ENCODE measurements at regions not wholly inside any gene's neighbourhood (a gene's known extent, or its start where the extent isn't known, plus 50 kb on each side); places are given as distances from the start of the nearest gene placed in this dataset.

GRCh38 chr4:96983830-96984229, 1143.9 kb downstream of the PDHA2 start:
- no peaks in the 10 kb centered on the region for H3K36me3 Mint-ChIP-seq (ENCODE audit: low read depth)
- H3K27me3 Mint-ChIP-seq (ENCODE audit: insufficient read depth) = no peaks in the 10 kb centered on the region
- peaks cover 22% of the 10 kb centered on the region for H3K9me3 Mint-ChIP-seq
- no peak for DNase-seq
- no peak for TF ChIP-seq CTCF (IDR thresholded peaks at IDR 0.05)
- no peak overlapping the region for H3K27ac Mint-ChIP-seq
- H3K4me3 Mint-ChIP-seq = no peak overlapping the region
- H3K4me1 Mint-ChIP-seq (ENCODE audit: low read depth) = no peaks in the 10 kb centered on the region

GRCh38 chr4:96986816-96987215, 1146.9 kb downstream of the PDHA2 start:
- DNase-seq = no peak
- TF ChIP-seq CTCF (IDR thresholded peaks at IDR 0.05) = no peak
- H3K36me3 Mint-ChIP-seq (ENCODE audit: low read depth) = no peaks in the 10 kb centered on the region
- no peak overlapping the region for H3K4me3 Mint-ChIP-seq
- H3K27me3 Mint-ChIP-seq (ENCODE audit: insufficient read depth) = no peaks in the 10 kb centered on the region
- no peak overlapping the region for H3K27ac Mint-ChIP-seq
- H3K4me1 Mint-ChIP-seq (ENCODE audit: low read depth) = no peaks in the 10 kb centered on the region
- H3K9me3 Mint-ChIP-seq = peaks cover 22% of the 10 kb centered on the region

- Mint-ChIP-seq H3K27ac (no peak overlapping the region), H3K9me3 (peaks cover 39% of the 10 kb centered on the region), H3K4me3 (no peak overlapping the region), H3K36me3 (ENCODE audit: low read depth) (no peaks in the 10 kb centered on the region), H3K4me1 (ENCODE audit: low read depth) (no peaks in the 10 kb centered on the region), H3K27me3 (ENCODE audit: insufficient read depth) (no peaks in the 10 kb centered on the region)
- no peak for DNase-seq
- TF ChIP-seq CTCF (IDR thresholded peaks at IDR 0.05) = no peak
Measured at GRCh38 chr4:96991083-96991482, 1151.2 kb downstream of the PDHA2 start.

- no peak for DNase-seq
- Mint-ChIP-seq H3K4me1 (ENCODE audit: low read depth) (no peaks in the 10 kb centered on the region), H3K36me3 (ENCODE audit: low read depth) (no peaks in the 10 kb centered on the region), H3K27me3 (ENCODE audit: insufficient read depth) (no peaks in the 10 kb centered on the region), H3K27ac (no peak overlapping the region), H3K4me3 (no peak overlapping the region), H3K9me3 (peaks cover 38% of the 10 kb centered on the region)
- TF ChIP-seq CTCF (IDR thresholded peaks at IDR 0.05) = no peak
Measured at GRCh38 chr4:96992443-96992842, 1150.8 kb downstream of the STPG2 start.

- H3K9me3 Mint-ChIP-seq = peaks cover 38% of the 10 kb centered on the region
- H3K4me1 Mint-ChIP-seq (ENCODE audit: low read depth) = no peaks in the 10 kb centered on the region
- no peaks in the 10 kb centered on the region for H3K36me3 Mint-ChIP-seq (ENCODE audit: low read depth)
- no peak for TF ChIP-seq CTCF (IDR thresholded peaks at IDR 0.05)
- H3K27me3 Mint-ChIP-seq (ENCODE audit: insufficient read depth) = no peaks in the 10 kb centered on the region
- H3K27ac Mint-ChIP-seq = no peak overlapping the region
- no peak for DNase-seq
- H3K4me3 Mint-ChIP-seq = no peak overlapping the region
Measured at GRCh38 chr4:96993560-96993959, 1149.7 kb downstream of the STPG2 start.

- no peak overlapping the region for H3K27ac Mint-ChIP-seq
- H3K27me3 Mint-ChIP-seq (ENCODE audit: insufficient read depth) = no peaks in the 10 kb centered on the region
- no peaks in the 10 kb centered on the region for H3K36me3 Mint-ChIP-seq (ENCODE audit: low read depth)
- H3K4me3 Mint-ChIP-seq = no peak overlapping the region
- no peaks in the 10 kb centered on the region for H3K4me1 Mint-ChIP-seq (ENCODE audit: low read depth)
- no peak for TF ChIP-seq CTCF (IDR thresholded peaks at IDR 0.05)
- DNase-seq = no peak
- H3K9me3 Mint-ChIP-seq = peaks cover 18% of the 10 kb centered on the region
Measured at GRCh38 chr4:97003715-97004114, 1139.6 kb downstream of the STPG2 start.
